Upper lobe of left lung (tissue), 6 donors: ENCODE measurements at regions not wholly inside any gene's neighbourhood (a gene's known extent, or its start where the extent isn't known, plus 50 kb on each side); places are given as distances from the start of the nearest gene placed in this dataset.
A peak's percentile ranks its signal among the peaks of the same experiment; 100 is the strongest.

Source experiments
- ATAC-seq, 2 donors: fragments of 200-7000 bp; cut with Tn5 transposase; one replicate each; pipeline ENCODE4 v1.9.1; 2022; ENCODE audit warnings: mild to moderate bottlenecking in 2 of 2, moderate library complexity in 2 of 2; ENCODE audit not compliant: low FRiP score in 2 of 2
- DNase-seq, 2 donors: peaks; one replicate each; pipeline ENCODE4 v3.0.0-alpha.2; 2019 to 2020
- H3K27ac ChIP-seq, 4 donors: fragments of 200-600 bp; sonication (generic); one replicate each; pipeline ENCODE4 v1.5.1; 2016 to 2019
- H3K27me3 ChIP-seq, 4 donors: fragments of 200-600 bp; sonication (generic); one replicate each; pipeline ENCODE4 v1.5.1; 2017 to 2019
- H3K36me3 ChIP-seq, 4 donors: fragments of 200-600 bp; sonication (generic); one replicate each; pipeline ENCODE4 v1.5.1; 2016 to 2019
- H3K4me1 ChIP-seq, 4 donors: fragments of 200-600 bp; sonication (generic); one replicate each; pipeline ENCODE4 v1.5.1; 2018 to 2019
- H3K4me3 ChIP-seq, 4 donors: fragments of 200-600 bp; sonication (generic); one replicate each; pipeline ENCODE4 v1.5.1; 2017 to 2019; ENCODE audit warnings: mild to moderate bottlenecking in 2 of 4, moderate library complexity in 1 of 4
- H3K9me3 ChIP-seq, 4 donors: fragments of 200-600 bp; sonication (generic); one replicate each; pipeline ENCODE4 v1.5.1; 2018 to 2019
- EP300 ChIP-seq, 4 donors: sonication (generic); formaldehyde crosslinking; IDR thresholded peaks; one replicate each; pipeline ENCODE4 v1.5.1; 2017; ENCODE audit warnings: antibody characterized with exemption in 4 of 4, control low read depth in 2 of 4
- POLR2A ChIP-seq, 4 donors: fragments of 450-650 bp; IDR thresholded peaks; one replicate each; pipeline ENCODE4 v1.5.1; 2016 to 2017; ENCODE audit warnings: antibody characterized with exemption in 4 of 4, mild to moderate bottlenecking in 2 of 4
- POLR2AphosphoS5 ChIP-seq, 2 donors: sonication (generic); formaldehyde crosslinking; IDR thresholded peaks; one replicate each; pipeline ENCODE4 v1.5.1; 2017; ENCODE audit warnings: antibody characterized with exemption in 2 of 2
- WGBS, 2 donors: methylation state at CpG; one replicate each; pipeline ENCODE4 v1.1.5; 2017 to 2018; 5-methylcytosine and 5-hydroxymethylcytosine counted together
- TF ChIP-seq, protein P1 (sequence below), 6 experiments: fragments of 450-650 bp in 4 of 6; fragments of 200-600 bp in 2 of 6; sonication (generic) in 2 of 6; IDR thresholded peaks; one replicate each; pipeline ENCODE4 v1.5.1; 2016 to 2019; ENCODE audit warnings: antibody characterized with exemption in 6 of 6
- donor health status: DM: no; HTN: no; CAD: no; lungs with moderate emphysema.
- donor health status: DM: no; HTN: yes; CAD: no; lungs with severe emphysema.

DNA sequence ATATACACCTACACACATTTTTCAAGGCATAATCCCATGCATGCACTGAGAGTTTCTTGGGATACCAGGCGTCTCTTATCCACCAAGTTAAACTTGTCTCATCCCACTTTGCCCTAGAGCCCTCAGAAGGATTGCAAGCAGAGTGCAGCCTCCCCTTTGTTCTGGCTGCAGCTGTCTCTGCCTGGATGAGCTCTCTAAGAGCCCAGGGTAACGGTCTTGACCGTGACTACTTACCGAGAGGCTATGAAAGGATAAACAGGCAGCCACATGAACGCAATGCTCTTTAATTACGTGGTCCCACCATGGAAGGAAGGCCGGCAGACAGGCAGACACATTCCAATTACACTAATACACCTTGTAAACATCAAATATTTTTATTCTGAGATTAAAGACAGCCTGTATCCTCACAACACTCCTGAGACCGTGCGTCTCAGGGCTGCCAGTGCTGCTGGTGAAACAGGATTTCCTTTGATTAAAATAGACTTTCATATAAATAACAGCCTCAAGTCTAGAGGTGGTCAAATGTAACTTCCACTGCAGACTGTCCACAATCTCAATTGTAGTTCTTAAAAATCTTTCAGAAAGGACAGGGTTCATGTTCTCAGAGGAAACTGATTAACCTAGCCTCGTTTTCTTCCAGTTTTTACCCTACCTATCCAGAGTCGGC lies 210.0 kb upstream of the PRDM1 start:
- Histone ChIP-seq H3K4me3 (no peak overlapping the region), H3K4me1 (peaks cover 0 to 11% (median 5%) of the 10 kb centered on the region in 4 donors), H3K27ac (no peak overlapping the region), H3K36me3 (no peaks in the 10 kb centered on the region), H3K27me3 (no peaks in the 10 kb centered on the region), H3K9me3 (no peaks in the 10 kb centered on the region)
- WGBS, 2 donors, result 45 to 57% methylated on average over 8 to 11 of the region's 11 CpGs
- TF ChIP-seq, protein P1, sequence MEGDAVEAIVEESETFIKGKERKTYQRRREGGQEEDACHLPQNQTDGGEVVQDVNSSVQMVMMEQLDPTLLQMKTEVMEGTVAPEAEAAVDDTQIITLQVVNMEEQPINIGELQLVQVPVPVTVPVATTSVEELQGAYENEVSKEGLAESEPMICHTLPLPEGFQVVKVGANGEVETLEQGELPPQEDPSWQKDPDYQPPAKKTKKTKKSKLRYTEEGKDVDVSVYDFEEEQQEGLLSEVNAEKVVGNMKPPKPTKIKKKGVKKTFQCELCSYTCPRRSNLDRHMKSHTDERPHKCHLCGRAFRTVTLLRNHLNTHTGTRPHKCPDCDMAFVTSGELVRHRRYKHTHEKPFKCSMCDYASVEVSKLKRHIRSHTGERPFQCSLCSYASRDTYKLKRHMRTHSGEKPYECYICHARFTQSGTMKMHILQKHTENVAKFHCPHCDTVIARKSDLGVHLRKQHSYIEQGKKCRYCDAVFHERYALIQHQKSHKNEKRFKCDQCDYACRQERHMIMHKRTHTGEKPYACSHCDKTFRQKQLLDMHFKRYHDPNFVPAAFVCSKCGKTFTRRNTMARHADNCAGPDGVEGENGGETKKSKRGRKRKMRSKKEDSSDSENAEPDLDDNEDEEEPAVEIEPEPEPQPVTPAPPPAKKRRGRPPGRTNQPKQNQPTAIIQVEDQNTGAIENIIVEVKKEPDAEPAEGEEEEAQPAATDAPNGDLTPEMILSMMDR (IDR thresholded peaks at IDR 0.05), result no peak
- ATAC-seq (no peak), DNase-seq (no peak)

DNA sequence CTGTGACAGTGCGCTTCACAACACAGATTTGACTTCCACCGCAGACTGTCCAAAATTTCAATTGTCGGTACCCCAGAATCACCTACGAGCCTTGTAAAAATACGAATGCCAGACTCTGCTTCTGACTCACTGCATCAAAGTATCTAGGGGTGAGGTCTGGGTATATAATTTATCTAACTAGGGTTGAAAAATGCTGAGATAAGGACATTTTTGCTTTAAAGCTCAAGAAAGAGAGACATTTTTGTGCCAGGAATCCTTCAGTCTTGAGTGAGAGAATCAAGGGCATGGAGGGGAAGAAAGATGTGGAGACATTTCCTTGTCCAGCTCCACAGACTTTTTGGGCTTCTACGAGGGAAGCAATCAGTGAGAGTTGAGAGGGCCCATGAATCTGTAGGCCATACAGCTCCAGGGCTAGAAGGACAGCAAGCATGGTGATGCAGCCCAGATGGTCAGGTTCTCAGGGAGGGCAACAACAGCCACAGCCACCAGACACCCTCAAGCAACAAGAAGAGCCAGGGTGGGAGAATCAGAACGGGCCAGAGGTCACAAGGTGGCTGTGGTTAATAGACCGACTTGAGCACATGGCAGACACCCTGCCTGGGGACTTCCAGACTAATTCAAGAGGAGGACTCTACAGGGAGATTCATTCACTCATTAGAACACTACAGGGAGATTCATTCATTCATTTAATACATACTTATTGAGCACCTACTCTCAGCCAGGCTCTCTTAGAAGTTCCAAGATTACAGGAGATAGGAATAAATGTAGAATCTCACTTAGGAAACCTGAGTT lies 211.1 kb upstream of the PRDM1 start:
- Histone ChIP-seq H3K4me1 (peaks cover 0 to 9% (median 2%) of the 10 kb centered on the region in 4 donors), H3K4me3 (no peak overlapping the region), H3K27me3 (no peaks in the 10 kb centered on the region), H3K36me3 (no peaks in the 10 kb centered on the region), H3K9me3 (no peaks in the 10 kb centered on the region), H3K27ac (no peak overlapping the region)
- whole genome bisulfite sequencing, 2 donors, result 91 to 96% methylated on average over 6 to 8 of the region's 8 CpGs
- ATAC-seq, result no peak
- no peak for DNase-seq
- TF ChIP-seq POLR2AphosphoS5 (IDR thresholded peaks at IDR 0.05) (no peak), POLR2A (IDR thresholded peaks at IDR 0.05) (no peak), EP300 (IDR thresholded peaks at IDR 0.05) (no peak)

- no peak overlapping the region for H3K4me3 ChIP-seq
- H3K27me3 ChIP-seq, result no peaks in the 10 kb centered on the region
- H3K4me1 ChIP-seq, result peaks cover 0 to 9% (median 3%) of the 10 kb centered on the region in 4 donors
- no peak overlapping the region for H3K27ac ChIP-seq
- 70 to 76% methylated on average over 3 of the region's 3 CpGs for WGBS, 2 donors
- no peak for DNase-seq
- TF ChIP-seq POLR2A (IDR thresholded peaks at IDR 0.05), result no peak
- TF ChIP-seq POLR2AphosphoS5 (IDR thresholded peaks at IDR 0.05), result no peak
- no peak for TF ChIP-seq EP300 (IDR thresholded peaks at IDR 0.05)
- TF ChIP-seq, protein P1 (IDR thresholded peaks at IDR 0.05), result no peak
- H3K36me3 ChIP-seq, result no peaks in the 10 kb centered on the region
- no peak for ATAC-seq
- H3K9me3 ChIP-seq, result no peaks in the 10 kb centered on the region
These were observed 212.3 kb upstream of the PRDM1 start for GRCh38 chr6:105873799-105874198.

DNA sequence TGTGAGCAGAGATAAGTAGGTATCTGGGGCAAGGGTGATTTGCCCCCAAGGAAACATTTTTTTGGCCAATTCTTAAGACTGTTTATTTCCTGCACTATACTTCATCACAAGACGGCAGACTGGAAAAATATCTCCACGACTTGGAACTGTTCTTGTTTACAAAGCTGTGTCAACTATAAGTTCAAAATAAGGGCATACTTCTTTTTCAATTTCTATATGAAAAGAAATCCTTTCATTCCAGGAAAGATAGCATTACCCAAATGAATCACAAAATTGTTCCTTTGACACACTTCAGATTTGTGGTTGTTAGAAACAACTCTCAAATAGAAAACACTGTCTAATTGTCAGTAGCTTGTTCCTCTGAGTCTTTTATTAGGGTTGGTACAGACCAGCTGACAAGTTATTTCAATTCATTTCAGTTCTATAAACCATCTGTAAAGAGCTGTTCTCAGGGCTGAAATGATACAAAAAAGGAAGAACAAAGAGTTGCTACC lies 212.9 kb upstream of the PRDM1 start:
- H3K27ac ChIP-seq, result no peak overlapping the region
- 11 to 19% methylated on average over 2 of the region's 2 CpGs for WGBS, 2 donors
- H3K4me1 ChIP-seq, result peaks cover 0 to 9% (median 3%) of the 10 kb centered on the region in 4 donors
- H3K27me3 ChIP-seq, result no peaks in the 10 kb centered on the region
- DNase-seq (no peak), ATAC-seq (no peak)
- H3K9me3 ChIP-seq, result no peaks in the 10 kb centered on the region
- no peaks in the 10 kb centered on the region for H3K36me3 ChIP-seq
- TF ChIP-seq EP300 (IDR thresholded peaks at IDR 0.05) (no peak), POLR2AphosphoS5 (IDR thresholded peaks at IDR 0.05) (no peak), POLR2A (IDR thresholded peaks at IDR 0.05) (no peak)
- TF ChIP-seq, protein P1 (IDR thresholded peaks at IDR 0.05), result no peak
- H3K4me3 ChIP-seq, result no peak overlapping the region

GRCh38 chr6:105872249-105872648 lies 213.9 kb upstream of the PRDM1 start:
- Histone ChIP-seq H3K36me3 (no peaks in the 10 kb centered on the region), H3K9me3 (no peaks in the 10 kb centered on the region), H3K27me3 (no peaks in the 10 kb centered on the region), H3K4me3 (no peak overlapping the region), H3K27ac (no peak overlapping the region), H3K4me1 (peaks cover 0 to 9% (median 3%) of the 10 kb centered on the region in 4 donors)
- DNase-seq, result peak in 1 of 2 donors; percentile 44
- TF ChIP-seq, protein P1 (IDR thresholded peaks at IDR 0.05), result no peak
- TF ChIP-seq EP300 (IDR thresholded peaks at IDR 0.05), result peak in 2 of 4 donors; percentile 34 to 89
- TF ChIP-seq POLR2A (IDR thresholded peaks at IDR 0.05), result no peak
- peak in 1 of 2 donors; percentile 25 for TF ChIP-seq POLR2AphosphoS5 (IDR thresholded peaks at IDR 0.05)
- ATAC-seq, result peak in 1 of 2 donors; percentile 80
- WGBS, 2 donors, result 76 to 84% methylated on average over 4 of the region's 4 CpGs
